K562 (cell line): ENCODE measurements at regions not wholly inside any gene's neighbourhood (a gene's known extent, or its start where the extent isn't known, plus 50 kb on each side); places are given as distances from the start of the nearest gene placed in this dataset.

Experiments used
- KAT7 ChIP-seq: sonication (generic); formaldehyde crosslinking; IDR thresholded peaks from 2 replicates; pipeline ENCODE4 v1.8.0; 2022; ENCODE audit warnings: missing genetic modification reagents, mild to moderate bottlenecking, borderline replicate concordance
- PHF20 ChIP-seq: fragments of 450-650 bp; IDR thresholded peaks from 2 replicates; pipeline ENCODE4 v1.6.1; 2018; ENCODE audit not compliant: partially characterized antibody
- SMC3 ChIP-seq: conservative IDR thresholded peaks from 2 replicates; pipeline ENCODE4 v1.6.1; 2011; ENCODE audit warnings: low read depth, low read length, improper control_type of control experiment; ENCODE audit not compliant: insufficient read depth
- SP1 ChIP-seq: sonication (generic); formaldehyde crosslinking; IDR thresholded peaks from 2 replicates; pipeline ENCODE4 v1.8.1; 2022; ENCODE audit warnings: mild to moderate bottlenecking, missing genetic modification reagents
- TF ChIP-seq, protein P1 (sequence below), 3 experiments: IDR thresholded peaks in 2 of 3; conservative IDR thresholded peaks in 1 of 3; 2 replicates each; pipeline ENCODE4 v1.5.1; 2011 to 2012; ENCODE audit warnings: low read length in 3 of 3, mild to moderate bottlenecking in 3 of 3, control low read depth in 2 of 3, improper control_type of control experiment in 1 of 3, inconsistent platforms in 1 of 3, low read depth in 1 of 3, mixed read lengths in 1 of 3, moderate library complexity in 1 of 3; ENCODE audit not compliant: insufficient read depth in 2 of 3

DNA sequence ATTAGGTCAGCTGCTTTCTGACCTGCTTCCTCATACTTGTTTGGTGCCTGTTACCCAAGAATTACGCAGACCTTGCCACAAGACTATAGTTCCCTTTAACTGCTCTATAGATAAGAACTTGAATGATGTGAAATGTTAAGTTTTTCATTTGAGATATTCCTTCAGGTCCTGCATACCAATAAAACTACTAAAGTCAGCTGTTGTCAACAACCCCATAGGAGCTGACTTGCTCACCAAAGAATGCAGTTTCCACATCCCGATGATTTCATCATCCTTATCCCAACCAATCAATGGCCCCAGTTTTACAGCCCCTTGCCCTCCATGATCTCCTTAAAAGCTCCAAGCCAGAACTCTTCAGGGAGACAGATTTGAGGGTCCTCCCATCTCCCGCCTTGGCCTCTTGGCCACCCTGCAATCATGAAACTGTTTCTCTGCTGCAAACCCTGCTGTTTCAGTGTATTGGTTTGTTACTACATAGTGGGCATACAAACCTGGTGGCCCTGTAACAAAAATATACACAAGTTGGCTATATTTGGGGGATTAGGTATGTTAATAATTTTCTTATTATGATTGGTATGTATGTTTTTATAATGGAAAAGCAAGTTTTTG is 396.3 kb upstream of the CHST9 start:
- TF ChIP-seq SMC3 (no peak), KAT7 (CRISPR knock-in tag) (no peak), PHF20 (no peak), SP1 (CRISPR knock-in tag) (no peak)
- TF ChIP-seq, protein P1, sequence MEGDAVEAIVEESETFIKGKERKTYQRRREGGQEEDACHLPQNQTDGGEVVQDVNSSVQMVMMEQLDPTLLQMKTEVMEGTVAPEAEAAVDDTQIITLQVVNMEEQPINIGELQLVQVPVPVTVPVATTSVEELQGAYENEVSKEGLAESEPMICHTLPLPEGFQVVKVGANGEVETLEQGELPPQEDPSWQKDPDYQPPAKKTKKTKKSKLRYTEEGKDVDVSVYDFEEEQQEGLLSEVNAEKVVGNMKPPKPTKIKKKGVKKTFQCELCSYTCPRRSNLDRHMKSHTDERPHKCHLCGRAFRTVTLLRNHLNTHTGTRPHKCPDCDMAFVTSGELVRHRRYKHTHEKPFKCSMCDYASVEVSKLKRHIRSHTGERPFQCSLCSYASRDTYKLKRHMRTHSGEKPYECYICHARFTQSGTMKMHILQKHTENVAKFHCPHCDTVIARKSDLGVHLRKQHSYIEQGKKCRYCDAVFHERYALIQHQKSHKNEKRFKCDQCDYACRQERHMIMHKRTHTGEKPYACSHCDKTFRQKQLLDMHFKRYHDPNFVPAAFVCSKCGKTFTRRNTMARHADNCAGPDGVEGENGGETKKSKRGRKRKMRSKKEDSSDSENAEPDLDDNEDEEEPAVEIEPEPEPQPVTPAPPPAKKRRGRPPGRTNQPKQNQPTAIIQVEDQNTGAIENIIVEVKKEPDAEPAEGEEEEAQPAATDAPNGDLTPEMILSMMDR (IDR thresholded peaks at IDR 0.05 in 2 of 3, conservative IDR thresholded peaks at IDR 0.05 in 1 of 3; ENCODE audit: insufficient read depth in 2 of 3, low read depth in 1 of 3, low read length in 3 of 3), result no peak
